Neural crest cell (in vitro differentiated cells): ENCODE measurements at regions not wholly inside any gene's neighbourhood (a gene's known extent, or its start where the extent isn't known, plus 50 kb on each side); places are given as distances from the start of the nearest gene placed in this dataset.

ENCODE experiments used
- DNase-seq: peaks from one replicate; pipeline ENCODE4 v3.0.0; 2021; ENCODE audit warnings: low read depth, mixed read lengths, low spot score
- H3K27ac Mint-ChIP-seq: one replicate; pipeline ENCODE4 v1.8.0; 2021; ENCODE audit warnings: mild to moderate bottlenecking, mixed read lengths; ENCODE audit not compliant: unreplicated experiment
- H3K27me3 Mint-ChIP-seq: 2 replicates; pipeline ENCODE4 v1.8.0; 2021; ENCODE audit warnings: low read depth, mild to moderate bottlenecking, mixed read lengths
- H3K36me3 Mint-ChIP-seq: 2 replicates; pipeline ENCODE4 v1.8.0; 2021; ENCODE audit warnings: low read depth, mild to moderate bottlenecking, mixed read lengths
- H3K4me1 Mint-ChIP-seq: 2 replicates; pipeline ENCODE4 v1.8.0; 2021; ENCODE audit warnings: mixed read lengths
- H3K4me3 Mint-ChIP-seq: one replicate; pipeline ENCODE4 v1.8.0; 2021; ENCODE audit warnings: mild to moderate bottlenecking, mixed read lengths
- H3K9me3 Mint-ChIP-seq: 2 replicates; pipeline ENCODE4 v1.8.0; 2021; ENCODE audit warnings: mixed read lengths
- TF ChIP-seq, protein P1 (sequence below): fragments of 200-600 bp; sonication (generic); conservative IDR thresholded peaks from 2 replicates; pipeline ENCODE4 v1.5.0; 2021; ENCODE audit warnings: antibody characterized with exemption, mild to moderate bottlenecking

DNA sequence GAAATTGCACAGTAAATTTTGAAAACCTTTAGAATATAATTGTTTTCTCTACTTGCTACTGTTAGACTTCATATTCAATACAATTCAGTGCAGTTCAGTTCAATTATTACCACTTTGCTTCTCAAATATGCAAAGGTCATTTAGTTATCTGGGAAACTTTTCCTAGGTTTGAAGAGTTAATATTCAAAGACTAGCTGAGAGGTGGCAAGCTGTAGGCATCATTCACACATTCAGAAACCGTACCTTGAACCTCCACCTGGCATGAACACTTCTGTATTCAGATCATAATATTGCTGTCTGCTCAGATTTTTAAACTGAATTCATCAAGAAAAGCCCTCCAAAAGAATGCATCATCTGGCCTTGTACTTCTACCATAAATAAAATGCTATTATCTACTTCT, 162.1 kb upstream of the PCSK5 start:
- TF ChIP-seq, protein P1, sequence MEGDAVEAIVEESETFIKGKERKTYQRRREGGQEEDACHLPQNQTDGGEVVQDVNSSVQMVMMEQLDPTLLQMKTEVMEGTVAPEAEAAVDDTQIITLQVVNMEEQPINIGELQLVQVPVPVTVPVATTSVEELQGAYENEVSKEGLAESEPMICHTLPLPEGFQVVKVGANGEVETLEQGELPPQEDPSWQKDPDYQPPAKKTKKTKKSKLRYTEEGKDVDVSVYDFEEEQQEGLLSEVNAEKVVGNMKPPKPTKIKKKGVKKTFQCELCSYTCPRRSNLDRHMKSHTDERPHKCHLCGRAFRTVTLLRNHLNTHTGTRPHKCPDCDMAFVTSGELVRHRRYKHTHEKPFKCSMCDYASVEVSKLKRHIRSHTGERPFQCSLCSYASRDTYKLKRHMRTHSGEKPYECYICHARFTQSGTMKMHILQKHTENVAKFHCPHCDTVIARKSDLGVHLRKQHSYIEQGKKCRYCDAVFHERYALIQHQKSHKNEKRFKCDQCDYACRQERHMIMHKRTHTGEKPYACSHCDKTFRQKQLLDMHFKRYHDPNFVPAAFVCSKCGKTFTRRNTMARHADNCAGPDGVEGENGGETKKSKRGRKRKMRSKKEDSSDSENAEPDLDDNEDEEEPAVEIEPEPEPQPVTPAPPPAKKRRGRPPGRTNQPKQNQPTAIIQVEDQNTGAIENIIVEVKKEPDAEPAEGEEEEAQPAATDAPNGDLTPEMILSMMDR, result no peak
- H3K27me3 Mint-ChIP-seq, result no peaks in the 10 kb centered on the region
- H3K27ac Mint-ChIP-seq, result no peak overlapping the region

DNA sequence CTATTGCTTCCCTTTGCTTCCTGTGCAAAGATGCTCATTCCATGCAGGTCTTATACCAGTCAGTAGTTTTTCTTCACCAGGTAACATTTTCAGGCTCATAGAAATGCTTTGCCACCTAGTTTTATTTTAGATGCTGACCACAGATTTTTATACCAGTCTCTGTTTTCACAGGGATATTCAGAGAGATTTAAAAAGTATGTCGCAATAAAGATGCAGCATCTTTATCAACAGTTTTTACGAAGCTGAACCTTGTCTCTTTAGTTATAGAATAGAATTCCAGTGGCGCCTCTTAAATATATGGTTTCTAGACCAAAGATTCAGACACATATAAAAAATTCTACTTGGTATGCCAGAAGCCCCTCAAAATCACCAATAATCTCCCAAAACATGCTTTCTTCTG, 155.7 kb upstream of the PCSK5 start:
- no peak for DNase-seq
- H3K4me3 Mint-ChIP-seq, result no peak overlapping the region
- H3K27me3 Mint-ChIP-seq, result peaks cover 2% of the 10 kb centered on the region
- H3K4me1 Mint-ChIP-seq, result no peaks in the 10 kb centered on the region
- H3K27ac Mint-ChIP-seq, result no peak overlapping the region
- TF ChIP-seq, protein P1, result no peak
- no peaks in the 10 kb centered on the region for H3K9me3 Mint-ChIP-seq
- H3K36me3 Mint-ChIP-seq, result no peaks in the 10 kb centered on the region

More for the DNA sequence above, 162.1 kb upstream of the PCSK5 start:
- DNase-seq, result no peak
- Mint-ChIP-seq H3K4me1 (no peaks in the 10 kb centered on the region), H3K36me3 (no peaks in the 10 kb centered on the region), H3K4me3 (no peak overlapping the region), H3K9me3 (peaks cover 2% of the 10 kb centered on the region)

- H3K36me3 Mint-ChIP-seq, result peaks cover 3% of the 10 kb centered on the region
- H3K4me3 Mint-ChIP-seq, result no peak overlapping the region
- TF ChIP-seq, protein P1, result no peak
- DNase-seq, result no peak
- no peak overlapping the region for H3K27ac Mint-ChIP-seq
- H3K9me3 Mint-ChIP-seq, result peaks cover 4% of the 10 kb centered on the region
- no peaks in the 10 kb centered on the region for H3K4me1 Mint-ChIP-seq
- H3K27me3 Mint-ChIP-seq, result peaks cover 2% of the 10 kb centered on the region
Measured at GRCh38 chr9:75739884-75740611, 150.4 kb upstream of the PCSK5 start.

- no peak for DNase-seq
- Mint-ChIP-seq H3K4me3 (no peak overlapping the region), H3K4me1 (no peaks in the 10 kb centered on the region), H3K36me3 (peaks cover 3% of the 10 kb centered on the region), H3K27ac (no peak overlapping the region), H3K9me3 (peaks cover 6% of the 10 kb centered on the region), H3K27me3 (no peaks in the 10 kb centered on the region)
- TF ChIP-seq, protein P1, result no peak
Measured at GRCh38 chr9:75743855-75744254, 146.6 kb upstream of the PCSK5 start.

- Mint-ChIP-seq H3K4me3 (no peak overlapping the region), H3K27me3 (no peaks in the 10 kb centered on the region), H3K9me3 (peaks cover 3% of the 10 kb centered on the region), H3K36me3 (no peaks in the 10 kb centered on the region), H3K4me1 (no peaks in the 10 kb centered on the region), H3K27ac (no peak overlapping the region)
- TF ChIP-seq, protein P1, result no peak
- no peak for DNase-seq
Measured at GRCh38 chr9:75754080-75754479, 136.4 kb upstream of the PCSK5 start.
